ENCODE measurements at regions not wholly inside any gene's neighbourhood (a gene's known extent, or its start where the extent isn't known, plus 50 kb on each side); places are given as distances from the start of the nearest gene placed in this dataset.

DNA sequence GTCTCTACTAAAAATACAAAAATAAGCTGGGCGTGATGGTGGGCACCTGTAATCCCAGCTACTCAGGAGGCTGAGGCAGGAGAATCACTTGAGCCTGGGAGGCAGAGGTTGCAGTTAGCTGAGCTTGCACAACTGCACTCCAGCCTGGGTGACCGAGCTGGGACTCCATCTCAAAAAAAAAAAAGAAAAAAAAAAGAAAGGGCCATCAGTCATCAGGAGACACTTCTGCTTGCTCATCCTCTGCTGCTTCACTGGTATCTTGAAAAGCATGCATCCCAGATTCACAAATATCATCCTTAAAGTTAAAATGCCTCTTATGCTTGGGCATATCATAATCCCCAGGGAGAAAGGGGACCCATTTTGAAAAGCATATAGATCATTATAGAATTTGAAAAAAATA is 176.6 kb upstream of the NR2F2 start:
- TF ChIP-seq EZH2phosphoT487 (IDR thresholded peaks at IDR 0.05; ENCODE audit: low read length) (no peak), EZH2 (optimal IDR thresholded peaks at IDR 0.05; ENCODE audit: low read depth, low read length) (no peak)
- TF ChIP-seq, protein P1, sequence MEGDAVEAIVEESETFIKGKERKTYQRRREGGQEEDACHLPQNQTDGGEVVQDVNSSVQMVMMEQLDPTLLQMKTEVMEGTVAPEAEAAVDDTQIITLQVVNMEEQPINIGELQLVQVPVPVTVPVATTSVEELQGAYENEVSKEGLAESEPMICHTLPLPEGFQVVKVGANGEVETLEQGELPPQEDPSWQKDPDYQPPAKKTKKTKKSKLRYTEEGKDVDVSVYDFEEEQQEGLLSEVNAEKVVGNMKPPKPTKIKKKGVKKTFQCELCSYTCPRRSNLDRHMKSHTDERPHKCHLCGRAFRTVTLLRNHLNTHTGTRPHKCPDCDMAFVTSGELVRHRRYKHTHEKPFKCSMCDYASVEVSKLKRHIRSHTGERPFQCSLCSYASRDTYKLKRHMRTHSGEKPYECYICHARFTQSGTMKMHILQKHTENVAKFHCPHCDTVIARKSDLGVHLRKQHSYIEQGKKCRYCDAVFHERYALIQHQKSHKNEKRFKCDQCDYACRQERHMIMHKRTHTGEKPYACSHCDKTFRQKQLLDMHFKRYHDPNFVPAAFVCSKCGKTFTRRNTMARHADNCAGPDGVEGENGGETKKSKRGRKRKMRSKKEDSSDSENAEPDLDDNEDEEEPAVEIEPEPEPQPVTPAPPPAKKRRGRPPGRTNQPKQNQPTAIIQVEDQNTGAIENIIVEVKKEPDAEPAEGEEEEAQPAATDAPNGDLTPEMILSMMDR (IDR thresholded peaks at IDR 0.05; ENCODE audit: low read length), result no peak

Measured in MM.1S (cell line).